ENCODE measurements at regions not wholly inside any gene's neighbourhood (a gene's known extent, or its start where the extent isn't known, plus 50 kb on each side); places are given as distances from the start of the nearest gene placed in this dataset.

DNA sequence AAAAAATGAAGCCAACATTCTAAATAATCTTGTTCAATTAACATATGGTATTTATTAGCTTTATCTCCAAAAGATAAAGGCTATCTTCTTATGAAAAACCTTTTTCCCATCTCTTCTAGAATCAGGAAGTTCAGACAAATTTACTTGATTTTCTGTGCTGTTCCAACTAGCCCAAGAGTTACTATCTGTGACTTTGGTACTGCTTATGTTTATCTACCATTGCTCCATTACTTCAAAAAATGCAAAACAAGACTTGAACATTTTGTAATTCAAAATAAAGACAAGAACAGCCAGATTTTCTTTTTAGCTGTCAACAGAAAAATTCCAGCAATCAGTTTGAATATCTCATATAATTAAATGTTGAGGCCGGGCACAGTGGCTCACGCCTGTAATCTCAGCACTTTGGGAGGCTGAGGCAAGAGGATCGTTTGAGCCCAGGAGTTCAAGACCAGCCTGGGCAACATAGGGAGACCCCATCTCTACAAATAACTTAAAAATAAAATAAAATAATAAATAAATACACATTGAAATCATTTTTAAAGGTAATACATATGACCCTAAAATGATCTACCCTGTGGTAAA, 188.5 kb downstream of the LTN1 start:
- Histone ChIP-seq H3K9me3 (ENCODE audit: low read depth) (no peaks in the 10 kb centered on the region), H3K4me1 (ENCODE audit: insufficient read depth) (no peaks in the 10 kb centered on the region), H3K36me3 (replicated peaks; ENCODE audit: insufficient read depth, low read depth) (no peaks in the 10 kb centered on the region), H3K4me3 (no peak overlapping the region), H4K20me1 (ENCODE audit: insufficient read depth, poor library complexity, severe bottlenecking) (no peaks in the 10 kb centered on the region), H3K27me3 (no peaks in the 10 kb centered on the region), H3K27ac (peak overlapping the region; percentile 81), H2AFZ (no peak overlapping the region), H3K4me2 (no peak overlapping the region), H3K9me2 (replicated peaks; ENCODE audit: insufficient read depth) (no peaks in the 10 kb centered on the region), H3K79me2 (no peaks in the 10 kb centered on the region)
- no peak for DNase-seq (ENCODE audit: low spot score)
- 73% methylated on average over 3 of the region's 3 CpGs for WGBS (ENCODE audit: low lambda C conversion rate, missing lambda C conversion rate)
- TF ChIP-seq EZH2 (IDR thresholded peaks at IDR 0.05; ENCODE audit: borderline replicate concordance) (no peak), EZH2phosphoT487 (IDR thresholded peaks at IDR 0.05; ENCODE audit: low read depth, severe bottlenecking, unreplicated experiment) (no peak)
- TF ChIP-seq, protein P1, sequence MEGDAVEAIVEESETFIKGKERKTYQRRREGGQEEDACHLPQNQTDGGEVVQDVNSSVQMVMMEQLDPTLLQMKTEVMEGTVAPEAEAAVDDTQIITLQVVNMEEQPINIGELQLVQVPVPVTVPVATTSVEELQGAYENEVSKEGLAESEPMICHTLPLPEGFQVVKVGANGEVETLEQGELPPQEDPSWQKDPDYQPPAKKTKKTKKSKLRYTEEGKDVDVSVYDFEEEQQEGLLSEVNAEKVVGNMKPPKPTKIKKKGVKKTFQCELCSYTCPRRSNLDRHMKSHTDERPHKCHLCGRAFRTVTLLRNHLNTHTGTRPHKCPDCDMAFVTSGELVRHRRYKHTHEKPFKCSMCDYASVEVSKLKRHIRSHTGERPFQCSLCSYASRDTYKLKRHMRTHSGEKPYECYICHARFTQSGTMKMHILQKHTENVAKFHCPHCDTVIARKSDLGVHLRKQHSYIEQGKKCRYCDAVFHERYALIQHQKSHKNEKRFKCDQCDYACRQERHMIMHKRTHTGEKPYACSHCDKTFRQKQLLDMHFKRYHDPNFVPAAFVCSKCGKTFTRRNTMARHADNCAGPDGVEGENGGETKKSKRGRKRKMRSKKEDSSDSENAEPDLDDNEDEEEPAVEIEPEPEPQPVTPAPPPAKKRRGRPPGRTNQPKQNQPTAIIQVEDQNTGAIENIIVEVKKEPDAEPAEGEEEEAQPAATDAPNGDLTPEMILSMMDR (IDR thresholded peaks at IDR 0.05; ENCODE audit: poor library complexity) = no peak

DNA sequence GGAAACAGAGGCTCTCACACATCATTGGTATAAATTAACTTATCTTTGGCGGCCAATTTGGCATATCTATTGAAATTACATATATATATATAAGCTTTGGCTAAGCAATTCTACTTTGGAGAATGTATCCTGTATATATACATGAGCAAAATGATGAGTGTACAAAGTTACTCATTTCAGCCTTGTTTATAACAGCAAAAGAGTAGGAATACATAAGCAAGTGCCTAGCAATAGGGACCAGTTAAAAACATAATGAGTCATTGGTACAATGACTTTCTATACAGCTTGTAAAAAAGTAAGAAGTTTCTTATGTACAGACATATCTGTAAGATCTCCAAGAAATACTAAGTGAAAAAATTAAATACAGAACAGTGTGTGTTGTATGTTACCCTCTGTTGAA, 190.8 kb downstream of the LTN1 start:
- Histone ChIP-seq H3K4me1 (ENCODE audit: insufficient read depth) (no peaks in the 10 kb centered on the region), H3K9me3 (ENCODE audit: low read depth) (no peaks in the 10 kb centered on the region), H3K36me3 (replicated peaks; ENCODE audit: insufficient read depth, low read depth) (no peaks in the 10 kb centered on the region), H3K4me2 (no peak overlapping the region), H3K27me3 (no peaks in the 10 kb centered on the region), H3K27ac (no peak overlapping the region), H3K9me2 (replicated peaks; ENCODE audit: insufficient read depth) (no peaks in the 10 kb centered on the region), H3K4me3 (no peak overlapping the region), H2AFZ (no peak overlapping the region), H4K20me1 (ENCODE audit: insufficient read depth, poor library complexity, severe bottlenecking) (no peaks in the 10 kb centered on the region), H3K79me2 (no peaks in the 10 kb centered on the region)
- 94% methylated on average over 1 of the region's 1 CpG for WGBS (ENCODE audit: low lambda C conversion rate, missing lambda C conversion rate)
- TF ChIP-seq EZH2phosphoT487 (IDR thresholded peaks at IDR 0.05; ENCODE audit: low read depth, severe bottlenecking, unreplicated experiment) (no peak), EZH2 (IDR thresholded peaks at IDR 0.05; ENCODE audit: borderline replicate concordance) (no peak)
- TF ChIP-seq, protein P1 (IDR thresholded peaks at IDR 0.05; ENCODE audit: poor library complexity) = no peak
- DNase-seq (ENCODE audit: low spot score) = no peak

DNA sequence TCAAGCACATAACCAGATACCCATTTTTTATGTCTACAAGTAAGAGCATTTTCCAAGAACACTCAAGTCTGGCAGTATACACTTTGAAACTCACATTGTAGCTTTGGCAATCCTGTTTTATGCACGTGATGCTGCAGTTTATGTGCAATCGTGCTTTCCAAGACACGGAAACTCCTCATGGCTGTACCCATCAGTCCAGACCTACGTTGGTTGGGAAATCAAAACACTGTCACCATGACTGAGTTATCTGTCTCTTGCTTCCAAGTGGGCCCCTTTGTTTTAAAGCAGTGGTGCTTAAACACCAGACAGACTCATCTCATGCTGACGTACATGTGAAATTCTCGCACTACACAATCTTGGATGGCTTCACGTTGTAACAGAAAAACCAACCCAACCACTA, 192.8 kb downstream of the LTN1 start:
- WGBS (ENCODE audit: low lambda C conversion rate, missing lambda C conversion rate) = 91% methylated on average over 7 of the region's 7 CpGs
- no peaks in the 10 kb centered on the region for H3K9me2 ChIP-seq (replicated peaks; ENCODE audit: insufficient read depth)
- H3K79me2 ChIP-seq = no peaks in the 10 kb centered on the region
- H3K4me2 ChIP-seq = no peak overlapping the region
- H3K27me3 ChIP-seq = no peaks in the 10 kb centered on the region
- TF ChIP-seq EZH2 (IDR thresholded peaks at IDR 0.05; ENCODE audit: borderline replicate concordance) (no peak), EZH2phosphoT487 (IDR thresholded peaks at IDR 0.05; ENCODE audit: low read depth, severe bottlenecking, unreplicated experiment) (no peak)
- TF ChIP-seq, protein P1 (IDR thresholded peaks at IDR 0.05; ENCODE audit: poor library complexity) = no peak
- H3K4me1 ChIP-seq (ENCODE audit: insufficient read depth) = no peaks in the 10 kb centered on the region
- no peaks in the 10 kb centered on the region for H4K20me1 ChIP-seq (ENCODE audit: insufficient read depth, poor library complexity, severe bottlenecking)
- DNase-seq (ENCODE audit: low spot score) = peak; percentile 12
- H3K9me3 ChIP-seq (ENCODE audit: low read depth) = no peaks in the 10 kb centered on the region
- H3K27ac ChIP-seq = peak overlapping the region; percentile 78
- H2AFZ ChIP-seq = no peak overlapping the region
- no peaks in the 10 kb centered on the region for H3K36me3 ChIP-seq (replicated peaks; ENCODE audit: insufficient read depth, low read depth)
- H3K4me3 ChIP-seq = no peak overlapping the region
